Prostate gland (tissue), 2 donors: ENCODE measurements at regions not wholly inside any gene's neighbourhood (a gene's known extent, or its start where the extent isn't known, plus 50 kb on each side); places are given as distances from the start of the nearest gene placed in this dataset.

Experiments
- CTCF ChIP-seq, 4 experiments: fragments of 200-600 bp in 2 of 4; fragments of 450-650 bp in 2 of 4; sonication (generic) in 2 of 4; IDR thresholded peaks; 1 replicate in 3 of 4; 2 replicates in 1 of 4; pipeline ENCODE4 v1.5.1; 2016 to 2019; ENCODE audit warnings: antibody characterized with exemption in 4 of 4, mild to moderate bottlenecking in 2 of 4, moderate library complexity in 2 of 4
- POLR2AphosphoS5 ChIP-seq: sonication (generic); formaldehyde crosslinking; IDR thresholded peaks from one replicate; pipeline ENCODE4 v1.6.1; 2017; ENCODE audit warnings: antibody characterized with exemption

- TF ChIP-seq CTCF (IDR thresholded peaks at IDR 0.05) (no peak), POLR2AphosphoS5 (no peak)
Measured at GRCh38 chr18:38487521-38487920, 921.9 kb upstream of the CELF4 start.
